ENCODE measurements at regions not wholly inside any gene's neighbourhood (a gene's known extent, or its start where the extent isn't known, plus 50 kb on each side); places are given as distances from the start of the nearest gene placed in this dataset.

DNA sequence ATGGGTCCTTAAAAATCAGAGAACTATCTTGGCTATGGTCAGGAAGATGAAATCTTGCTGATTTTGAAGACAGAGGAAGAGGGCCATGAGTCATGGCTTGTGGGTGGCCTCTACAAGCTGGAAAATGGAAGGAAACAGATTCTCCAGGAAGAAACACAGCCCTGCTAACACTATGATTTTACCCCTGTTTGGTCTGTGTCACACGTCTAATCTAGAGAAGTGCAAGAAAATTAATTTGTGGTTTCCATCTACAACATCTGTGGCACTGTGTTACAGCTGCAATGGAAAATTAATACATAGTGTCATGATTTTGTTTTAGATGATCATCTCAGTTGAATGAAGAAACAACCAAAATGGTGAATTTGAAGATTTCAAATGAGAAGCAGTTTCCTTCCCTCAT is 288.7 kb upstream of the NRIP1 start:
- H3K4me3 ChIP-seq (ENCODE audit: low read length) = no peak overlapping the region
- TF ChIP-seq, protein P1, sequence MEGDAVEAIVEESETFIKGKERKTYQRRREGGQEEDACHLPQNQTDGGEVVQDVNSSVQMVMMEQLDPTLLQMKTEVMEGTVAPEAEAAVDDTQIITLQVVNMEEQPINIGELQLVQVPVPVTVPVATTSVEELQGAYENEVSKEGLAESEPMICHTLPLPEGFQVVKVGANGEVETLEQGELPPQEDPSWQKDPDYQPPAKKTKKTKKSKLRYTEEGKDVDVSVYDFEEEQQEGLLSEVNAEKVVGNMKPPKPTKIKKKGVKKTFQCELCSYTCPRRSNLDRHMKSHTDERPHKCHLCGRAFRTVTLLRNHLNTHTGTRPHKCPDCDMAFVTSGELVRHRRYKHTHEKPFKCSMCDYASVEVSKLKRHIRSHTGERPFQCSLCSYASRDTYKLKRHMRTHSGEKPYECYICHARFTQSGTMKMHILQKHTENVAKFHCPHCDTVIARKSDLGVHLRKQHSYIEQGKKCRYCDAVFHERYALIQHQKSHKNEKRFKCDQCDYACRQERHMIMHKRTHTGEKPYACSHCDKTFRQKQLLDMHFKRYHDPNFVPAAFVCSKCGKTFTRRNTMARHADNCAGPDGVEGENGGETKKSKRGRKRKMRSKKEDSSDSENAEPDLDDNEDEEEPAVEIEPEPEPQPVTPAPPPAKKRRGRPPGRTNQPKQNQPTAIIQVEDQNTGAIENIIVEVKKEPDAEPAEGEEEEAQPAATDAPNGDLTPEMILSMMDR (conservative IDR thresholded peaks at IDR 0.05; ENCODE audit: low read depth, low read length) = no peak
- no peak for DNase-seq (ENCODE audit: low read depth)

DNA sequence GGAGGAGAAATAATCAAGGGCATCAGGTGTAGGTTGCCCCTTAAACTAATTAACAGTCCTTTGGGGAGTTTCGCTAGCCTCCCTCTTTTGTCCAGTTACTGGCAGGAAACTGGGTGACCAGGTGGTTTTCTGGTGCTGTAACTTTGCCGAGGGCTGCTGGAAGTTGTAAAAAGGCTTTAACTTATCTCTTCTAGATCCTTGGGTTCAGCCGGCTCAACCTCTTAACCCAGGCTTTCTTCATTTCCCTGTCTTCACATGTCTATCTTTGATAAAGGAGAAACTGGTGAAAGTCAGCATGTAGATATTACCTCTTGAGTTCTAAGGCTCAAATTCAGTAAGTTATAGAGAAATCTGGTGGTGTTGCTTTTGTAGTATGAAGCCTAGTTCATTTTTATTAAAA is 289.7 kb upstream of the NRIP1 start:
- no peak overlapping the region for H3K4me3 ChIP-seq (ENCODE audit: low read length)
- DNase-seq (ENCODE audit: low read depth) = no peak
- TF ChIP-seq, protein P1 (conservative IDR thresholded peaks at IDR 0.05; ENCODE audit: low read depth, low read length) = no peak

DNA sequence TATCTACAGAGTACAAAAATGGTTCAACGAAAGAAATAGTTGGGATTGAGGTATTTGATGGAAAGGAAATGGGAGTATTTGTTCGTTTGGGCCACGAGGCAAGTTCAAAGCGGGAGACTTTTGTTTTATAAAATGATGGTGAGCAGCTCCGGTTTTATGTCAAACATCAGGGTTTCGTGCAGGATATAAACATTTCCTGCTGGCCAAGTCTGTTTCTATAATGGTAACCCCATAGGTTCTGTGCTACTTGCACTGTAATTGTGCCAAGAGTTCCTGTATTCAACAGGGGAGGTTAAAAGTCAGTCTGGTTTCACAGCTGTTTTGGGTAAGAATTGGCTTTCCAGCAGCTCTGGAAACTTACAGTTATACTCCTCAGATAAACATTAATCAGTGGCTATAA is 290.3 kb upstream of the NRIP1 start:
- no peak for DNase-seq (ENCODE audit: low read depth)
- no peak overlapping the region for H3K4me3 ChIP-seq (ENCODE audit: low read length)
- TF ChIP-seq, protein P1 (conservative IDR thresholded peaks at IDR 0.05; ENCODE audit: low read depth, low read length) = no peak

DNA sequence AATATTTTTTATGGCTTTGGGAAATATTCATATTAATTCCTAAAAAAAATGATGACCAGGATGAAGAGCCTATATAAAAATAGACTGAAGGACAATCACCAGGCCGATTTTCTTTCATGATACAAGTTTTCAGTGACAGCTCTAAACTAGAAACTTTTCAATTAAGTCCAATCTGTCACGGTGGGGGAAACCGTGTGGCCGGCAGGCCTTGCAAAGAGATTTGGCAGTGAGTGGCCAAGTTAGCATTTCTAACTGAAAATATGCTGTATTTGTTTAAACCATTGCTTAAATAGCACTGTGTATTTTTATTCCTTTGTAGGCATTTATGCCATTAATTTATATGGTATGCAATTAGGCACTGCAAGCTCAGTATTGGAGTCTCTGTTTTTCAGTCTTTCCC is 294.5 kb upstream of the NRIP1 start:
- DNase-seq (ENCODE audit: low read depth) = no peak
- no peak overlapping the region for H3K4me3 ChIP-seq (ENCODE audit: low read length)
- TF ChIP-seq, protein P1 (conservative IDR thresholded peaks at IDR 0.05; ENCODE audit: low read depth, low read length) = no peak

DNA sequence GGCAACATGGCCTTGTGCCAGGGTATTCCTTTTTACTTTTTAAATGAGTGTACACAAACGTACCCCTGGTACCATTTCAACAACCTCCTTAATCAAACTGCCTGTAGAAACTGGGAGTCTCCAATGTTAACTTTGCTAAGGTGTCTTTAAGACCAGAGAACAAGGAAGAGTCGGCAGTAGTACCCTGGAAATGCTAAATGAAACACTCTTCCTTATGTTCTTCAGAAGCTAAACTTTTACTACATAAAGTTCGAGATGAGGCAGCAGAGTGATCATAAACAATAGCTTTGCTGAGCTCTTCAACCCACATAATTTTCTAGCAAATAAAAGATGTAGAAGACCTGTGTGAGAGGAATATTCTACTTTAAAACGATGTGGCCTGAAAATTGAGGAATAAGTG is 297.7 kb upstream of the NRIP1 start:
- no peak overlapping the region for H3K4me3 ChIP-seq (ENCODE audit: low read length)
- DNase-seq (ENCODE audit: low read depth) = no peak
- TF ChIP-seq, protein P1 (conservative IDR thresholded peaks at IDR 0.05; ENCODE audit: low read depth, low read length) = no peak

DNA sequence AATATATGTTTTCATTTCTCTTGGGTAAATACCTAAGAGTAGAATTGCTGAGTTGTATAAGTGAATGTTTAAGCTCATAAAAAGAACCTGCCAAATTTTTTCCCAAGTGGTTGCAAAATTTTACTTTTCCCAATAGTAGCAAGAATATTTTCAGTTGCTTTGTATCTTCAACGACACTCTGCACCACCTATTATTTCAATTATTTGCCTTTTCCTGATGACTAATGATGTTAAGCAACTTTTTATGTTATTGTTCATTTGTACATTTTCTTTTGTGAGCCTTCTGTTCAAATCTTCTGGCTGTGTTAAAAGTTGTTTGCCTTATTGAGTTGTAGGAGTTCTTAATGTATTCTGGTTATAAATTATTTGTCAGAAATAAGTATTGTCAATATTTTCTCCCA is 299.1 kb upstream of the NRIP1 start:
- no peak for DNase-seq (ENCODE audit: low read depth)
- no peak overlapping the region for H3K4me3 ChIP-seq (ENCODE audit: low read length)
- TF ChIP-seq, protein P1 (conservative IDR thresholded peaks at IDR 0.05; ENCODE audit: low read depth, low read length) = no peak

DNA sequence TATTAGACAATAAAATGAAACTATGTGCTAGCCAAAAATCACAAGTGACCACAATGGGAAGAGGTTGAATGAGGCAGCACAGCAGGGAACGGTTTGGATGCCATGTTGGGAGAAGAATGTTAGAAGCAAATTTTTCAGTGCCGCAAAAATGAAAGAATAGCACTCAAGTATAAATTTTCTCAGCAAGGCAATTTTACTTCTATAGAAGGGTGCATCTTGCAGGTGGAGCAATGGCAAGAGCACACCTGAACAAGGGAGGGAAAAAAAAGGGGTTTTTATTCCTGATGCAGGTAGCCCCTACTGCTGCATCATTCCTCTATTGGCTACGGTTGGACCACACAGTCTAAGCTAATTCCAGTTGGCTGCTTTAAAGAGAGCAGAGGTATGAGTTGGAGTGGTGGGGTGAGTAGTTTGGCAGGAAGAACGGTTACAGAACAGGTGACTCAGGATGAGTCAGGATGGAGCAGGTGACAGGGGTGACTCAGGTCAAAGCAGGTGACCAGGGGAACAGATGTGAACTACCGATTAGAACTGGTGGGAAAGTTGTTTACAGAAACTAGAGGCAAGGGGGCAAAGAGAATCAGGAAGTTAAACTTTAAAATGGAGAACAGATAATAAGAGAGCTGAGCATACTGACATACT is 301.1 kb upstream of the NRIP1 start:
- no peak for DNase-seq (ENCODE audit: low read depth)
- TF ChIP-seq, protein P1 (conservative IDR thresholded peaks at IDR 0.05; ENCODE audit: low read depth, low read length) = no peak
- no peak overlapping the region for H3K4me3 ChIP-seq (ENCODE audit: low read length)

Data from retinal pigment epithelial cell (primary cell).